Spleen (tissue), 7 donors: ENCODE measurements at regions not wholly inside any gene's neighbourhood (a gene's known extent, or its start where the extent isn't known, plus 50 kb on each side); places are given as distances from the start of the nearest gene placed in this dataset.

ENCODE experiments used
- POLR2A ChIP-seq, 3 donors: fragments of 450-650 bp; IDR thresholded peaks; one replicate each; pipeline ENCODE4 v1.5.1; 2017; ENCODE audit warnings: antibody characterized with exemption in 3 of 3, mild to moderate bottlenecking in 1 of 3
- TF ChIP-seq, protein P1 (sequence below), 11 experiments: fragments of 200-600 bp in 7 of 11; fragments of 450-650 bp in 4 of 11; sonication (generic) in 4 of 11; IDR thresholded peaks in 8 of 11; conservative IDR thresholded peaks in 3 of 11; 1 replicate in 7 of 11; 2 replicates in 4 of 11; pipeline versions ENCODE4 v1.4.0 to v1.8.0; 2016 to 2021; ENCODE audit warnings: antibody characterized with exemption in 11 of 11, inconsistent platforms in 4 of 11, mild to moderate bottlenecking in 1 of 11
- donor health status: DM: no; HTN: no; CAD: no; lungs with moderate emphysema.
- donor health status: DM: no; HTN: no; CAD: no.
- donor health status: DM: no; HTN: no; CAD: no.

DNA sequence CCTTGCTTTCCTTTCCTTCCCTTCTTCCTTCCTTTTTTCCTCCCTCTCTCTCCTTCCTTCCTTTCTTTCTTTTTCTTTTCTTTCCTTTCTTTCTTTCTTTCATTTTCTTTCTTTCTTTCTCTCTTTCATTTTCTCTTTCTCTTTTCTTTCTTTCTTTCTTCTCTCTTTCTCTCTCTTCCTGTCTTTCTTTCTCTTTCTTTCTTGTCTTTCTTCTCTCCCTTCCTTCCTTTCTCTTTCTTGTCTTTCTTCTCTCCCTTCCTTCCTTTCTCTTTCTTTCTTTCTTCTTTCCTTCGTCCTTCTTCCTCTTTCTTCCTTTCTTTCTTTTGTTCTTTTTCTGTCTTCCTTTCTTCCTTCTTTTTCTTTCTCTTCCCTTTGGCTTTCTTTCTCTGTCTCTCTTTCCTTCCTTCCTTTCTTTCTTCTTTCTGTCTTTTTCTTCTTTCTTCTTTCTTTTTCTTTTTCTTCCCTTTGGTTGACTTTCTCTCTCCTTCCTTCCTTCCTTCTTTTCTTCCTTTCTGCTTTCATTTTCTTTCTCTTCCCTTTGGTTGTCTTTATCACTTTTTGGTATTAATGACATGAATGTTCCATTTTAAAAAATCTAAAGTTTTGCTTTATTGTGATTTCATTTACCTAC is 496.4 kb upstream of the CBLB start:
- TF ChIP-seq, protein P1, sequence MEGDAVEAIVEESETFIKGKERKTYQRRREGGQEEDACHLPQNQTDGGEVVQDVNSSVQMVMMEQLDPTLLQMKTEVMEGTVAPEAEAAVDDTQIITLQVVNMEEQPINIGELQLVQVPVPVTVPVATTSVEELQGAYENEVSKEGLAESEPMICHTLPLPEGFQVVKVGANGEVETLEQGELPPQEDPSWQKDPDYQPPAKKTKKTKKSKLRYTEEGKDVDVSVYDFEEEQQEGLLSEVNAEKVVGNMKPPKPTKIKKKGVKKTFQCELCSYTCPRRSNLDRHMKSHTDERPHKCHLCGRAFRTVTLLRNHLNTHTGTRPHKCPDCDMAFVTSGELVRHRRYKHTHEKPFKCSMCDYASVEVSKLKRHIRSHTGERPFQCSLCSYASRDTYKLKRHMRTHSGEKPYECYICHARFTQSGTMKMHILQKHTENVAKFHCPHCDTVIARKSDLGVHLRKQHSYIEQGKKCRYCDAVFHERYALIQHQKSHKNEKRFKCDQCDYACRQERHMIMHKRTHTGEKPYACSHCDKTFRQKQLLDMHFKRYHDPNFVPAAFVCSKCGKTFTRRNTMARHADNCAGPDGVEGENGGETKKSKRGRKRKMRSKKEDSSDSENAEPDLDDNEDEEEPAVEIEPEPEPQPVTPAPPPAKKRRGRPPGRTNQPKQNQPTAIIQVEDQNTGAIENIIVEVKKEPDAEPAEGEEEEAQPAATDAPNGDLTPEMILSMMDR (IDR thresholded peaks at IDR 0.05 in 8 of 11, conservative IDR thresholded peaks at IDR 0.05 in 3 of 11), result no peak
- TF ChIP-seq POLR2A (IDR thresholded peaks at IDR 0.05), result no peak
